ENCODE measurements at regions not wholly inside any gene's neighbourhood (a gene's known extent, or its start where the extent isn't known, plus 50 kb on each side); places are given as distances from the start of the nearest gene placed in this dataset.
A peak's percentile ranks its signal among the peaks of the same experiment; 100 is the strongest.

- TF ChIP-seq CTCF (conservative IDR thresholded peaks at IDR 0.05; ENCODE audit: low read length) (0 out of 2 replicates have a peak, but pooled peaks have one; percentile 24), EZH2phosphoT487 (IDR thresholded peaks at IDR 0.05; ENCODE audit: borderline replicate concordance, low read depth, low read length) (no peak)
Measured at GRCh38 chr2:234146087-234146826, 95.8 kb downstream of the SPP2 start.
